Urinary bladder (tissue), 3 donors: ENCODE measurements at regions not wholly inside any gene's neighbourhood (a gene's known extent, or its start where the extent isn't known, plus 50 kb on each side); places are given as distances from the start of the nearest gene placed in this dataset.

Experiments used
- DNase-seq: peaks from one replicate; pipeline ENCODE4 v3.0.0-alpha.2; 2015; ENCODE audit errors: extremely low spot score
- H3K27ac ChIP-seq: one replicate; pipeline ENCODE4 v1.5.1; 2013; ENCODE audit warnings: low read depth, mild to moderate bottlenecking, moderate library complexity
- H3K36me3 ChIP-seq: one replicate; pipeline ENCODE4 v1.6.1; 2013; ENCODE audit warnings: mild to moderate bottlenecking, moderate library complexity; ENCODE audit not compliant: insufficient read depth
- H3K4me1 ChIP-seq: one replicate; pipeline ENCODE4 v1.6.1; 2013; ENCODE audit warnings: mild to moderate bottlenecking, moderate library complexity; ENCODE audit not compliant: insufficient read depth
- H3K4me3 ChIP-seq: one replicate; pipeline ENCODE4 v1.5.1; 2013; ENCODE audit warnings: low read depth, low read length
- WGBS: extraction: QIAGEN DNeasy Blood & Tissue Kit; methylation state at CpG from one replicate; pipeline ENCODE4 v1.1.7; 2013; 5-methylcytosine and 5-hydroxymethylcytosine counted together
- donor health status: healthy with polysubstance abuse.
- donor health status: healthy.

GRCh38 chr7:17474724-17475344, 176.4 kb downstream of the AHR start:
- 92% methylated on average over 13 of the region's 13 CpGs for WGBS
- peaks cover 1% of the 10 kb centered on the region for H3K36me3 ChIP-seq
- no peak for DNase-seq
- H3K4me3 ChIP-seq: no peak overlapping the region
- H3K27ac ChIP-seq: no peak overlapping the region
- peaks cover 2% of the 10 kb centered on the region for H3K4me1 ChIP-seq

DNA sequence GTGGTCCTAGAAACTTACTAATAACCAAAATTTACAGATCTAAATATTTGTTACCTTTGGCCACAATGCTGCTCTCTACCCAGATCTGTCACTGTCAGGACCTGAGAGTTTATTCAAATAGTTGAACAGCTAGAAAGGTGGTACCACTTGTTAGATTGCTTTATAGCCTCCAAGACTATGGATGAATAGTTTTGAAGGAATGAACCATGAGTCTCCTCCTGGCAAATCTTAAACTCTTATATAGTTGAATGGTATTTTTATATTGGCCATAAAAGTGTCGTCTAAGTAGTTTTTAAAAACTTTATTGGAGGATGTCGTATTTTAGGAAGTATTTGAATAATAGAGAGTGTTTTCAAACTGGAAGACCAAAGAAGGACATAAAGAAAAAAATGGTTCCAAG, 178.7 kb downstream of the AHR start:
- Histone ChIP-seq H3K27ac (no peak overlapping the region), H3K36me3 (peaks cover 2% of the 10 kb centered on the region), H3K4me3 (no peak overlapping the region), H3K4me1 (peaks cover 2% of the 10 kb centered on the region)
- no peak for DNase-seq
- 42% methylated on average over 2 of the region's 2 CpGs for WGBS

DNA sequence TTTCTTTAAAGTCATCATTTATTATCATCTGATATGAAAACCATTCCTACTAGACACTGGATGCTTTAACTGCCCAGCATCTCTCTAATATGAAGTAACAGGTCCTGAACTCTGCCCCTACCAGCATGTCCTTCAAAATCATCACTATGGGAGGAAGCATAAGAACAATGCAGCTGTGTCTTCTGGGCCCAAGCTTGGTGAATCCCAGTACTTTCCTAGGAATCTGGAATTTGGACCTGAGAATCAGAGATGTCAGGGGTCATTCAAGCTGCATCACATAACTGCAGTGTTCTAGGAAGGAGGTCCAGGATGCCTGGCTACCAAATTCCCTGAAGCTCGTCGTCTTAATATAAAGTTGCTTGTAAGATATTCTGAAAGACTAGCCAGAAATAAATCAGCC, 182.7 kb downstream of the AHR start:
- no peak overlapping the region for H3K4me3 ChIP-seq
- DNase-seq: no peak
- H3K36me3 ChIP-seq: peaks cover 4% of the 10 kb centered on the region
- no peak overlapping the region for H3K27ac ChIP-seq
- H3K4me1 ChIP-seq: peaks cover 2% of the 10 kb centered on the region
- 80% methylated on average over 2 of the region's 2 CpGs for WGBS

DNA sequence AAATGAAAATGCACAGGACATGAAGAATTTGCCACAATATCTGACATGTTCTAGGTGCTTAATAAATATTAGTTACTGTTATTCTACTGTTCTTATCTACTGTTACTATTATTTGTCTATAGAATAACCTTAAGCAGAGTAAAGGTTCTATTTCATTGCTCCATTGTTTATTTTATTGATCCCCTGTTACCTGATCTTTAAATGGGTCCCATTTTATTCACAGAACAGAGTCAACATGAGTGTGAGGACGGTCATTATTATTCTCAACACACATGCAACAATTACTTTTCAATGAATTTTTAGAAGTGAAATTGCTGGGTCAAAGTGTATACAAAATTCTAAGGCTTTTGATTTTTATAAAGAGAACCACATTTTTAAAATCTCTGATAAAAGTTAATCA, 186.9 kb downstream of the AHR start:
- no peaks in the 10 kb centered on the region for H3K4me1 ChIP-seq
- no peak overlapping the region for H3K4me3 ChIP-seq
- WGBS: 95% methylated on average over 1 of the region's 1 CpG
- peaks cover 2% of the 10 kb centered on the region for H3K36me3 ChIP-seq
- no peak overlapping the region for H3K27ac ChIP-seq
- DNase-seq: no peak

DNA sequence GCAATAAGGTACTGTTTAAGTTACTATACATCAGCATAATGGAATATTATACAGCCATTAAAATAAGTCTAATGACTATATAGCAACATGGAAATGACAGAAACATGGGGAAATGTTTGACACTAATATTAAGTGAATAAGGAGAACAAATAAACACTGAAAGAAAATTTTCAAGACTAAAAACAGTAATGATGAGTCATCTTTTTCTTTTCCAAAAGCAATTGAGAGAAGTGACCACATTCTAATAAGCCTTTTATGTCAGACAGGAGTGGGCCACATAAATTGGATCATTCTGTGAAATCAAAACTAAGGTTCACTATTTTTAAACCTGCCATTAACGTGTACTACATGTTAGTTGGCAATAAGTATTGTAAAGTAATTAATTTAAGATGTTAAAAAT, 187.5 kb downstream of the AHR start:
- WGBS: 89% methylated on average over 1 of the region's 1 CpG

GRCh38 chr7:17486835-17487234, 188.4 kb downstream of the AHR start:
- DNase-seq: no peak
- Histone ChIP-seq H3K36me3 (peaks cover 2% of the 10 kb centered on the region), H3K4me3 (no peak overlapping the region), H3K4me1 (no peaks in the 10 kb centered on the region), H3K27ac (no peak overlapping the region)
- WGBS: 98% methylated on average over 2 of the region's 2 CpGs

More for the DNA sequence above, 187.5 kb downstream of the AHR start:
- H3K4me3 ChIP-seq: no peak overlapping the region
- H3K4me1 ChIP-seq: no peaks in the 10 kb centered on the region
- H3K36me3 ChIP-seq: peaks cover 2% of the 10 kb centered on the region
- no peak for DNase-seq
- no peak overlapping the region for H3K27ac ChIP-seq

DNA sequence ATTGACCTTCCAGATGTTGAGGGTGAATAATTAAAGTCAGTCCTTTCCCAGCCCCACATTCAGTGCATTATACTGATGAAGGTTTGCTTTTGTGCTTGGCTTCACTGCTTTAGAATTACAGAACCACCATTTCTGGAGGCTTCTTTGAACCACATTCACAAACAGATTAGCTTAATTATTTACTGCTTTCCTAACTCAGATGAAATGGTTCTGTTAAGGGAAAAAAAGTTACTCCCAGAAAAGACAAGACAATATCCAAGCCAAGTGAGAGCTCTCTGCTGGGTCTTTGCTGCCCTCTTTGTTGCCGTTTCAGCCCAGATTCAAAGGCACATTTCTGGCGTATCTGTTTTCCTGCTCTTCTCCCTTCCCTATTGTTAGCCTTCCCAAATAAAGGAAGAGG, 188.9 kb downstream of the AHR start:
- no peak for DNase-seq
- 93% methylated on average over 2 of the region's 2 CpGs for WGBS
- H3K4me3 ChIP-seq: no peak overlapping the region
- H3K36me3 ChIP-seq: peaks cover 2% of the 10 kb centered on the region
- H3K27ac ChIP-seq: no peak overlapping the region
- H3K4me1 ChIP-seq: no peaks in the 10 kb centered on the region

GRCh38 chr7:17488829-17489228, 190.4 kb downstream of the AHR start:
- WGBS: 65% methylated on average over 1 of the region's 1 CpG
- no peaks in the 10 kb centered on the region for H3K4me1 ChIP-seq
- H3K36me3 ChIP-seq: peaks cover under 1% of the 10 kb centered on the region
- H3K27ac ChIP-seq: peak overlapping the region; percentile 50
- DNase-seq: no peak
- no peak overlapping the region for H3K4me3 ChIP-seq

DNA sequence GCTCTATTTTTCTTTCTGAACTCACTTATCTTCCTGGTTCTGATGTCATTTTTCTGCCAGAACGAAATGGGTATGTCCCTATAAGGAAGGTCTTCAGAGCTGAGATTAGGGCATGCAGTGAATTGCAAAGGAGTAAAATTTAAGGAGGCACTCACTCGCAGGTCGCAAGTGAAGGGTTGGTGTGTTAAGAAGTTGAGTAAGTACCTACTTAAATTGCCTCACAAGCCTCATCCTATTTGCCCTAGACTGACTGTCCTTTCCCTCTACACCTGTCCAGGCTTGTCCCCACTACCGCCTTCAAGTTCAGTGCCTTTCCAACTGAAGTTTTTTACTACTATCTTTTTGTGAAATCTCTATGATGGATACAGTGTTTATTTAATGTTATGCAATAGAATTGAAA, 191.5 kb downstream of the AHR start:
- 76% methylated on average over 4 of the region's 4 CpGs for WGBS
- Histone ChIP-seq H3K36me3 (no peaks in the 10 kb centered on the region), H3K4me3 (no peak overlapping the region), H3K27ac (no peak overlapping the region), H3K4me1 (no peaks in the 10 kb centered on the region)
- peak; percentile 73 for DNase-seq

- WGBS: 75% methylated on average over 5 of the region's 5 CpGs
- no peak for DNase-seq
- H3K4me1 ChIP-seq: no peaks in the 10 kb centered on the region
- H3K4me3 ChIP-seq: no peak overlapping the region
- H3K36me3 ChIP-seq: no peaks in the 10 kb centered on the region
- H3K27ac ChIP-seq: no peak overlapping the region
These were observed 192.4 kb downstream of the AHR start for GRCh38 chr7:17490825-17491224.

GRCh38 chr7:17492437-17492836, 194.0 kb downstream of the AHR start:
- 88% methylated on average over 4 of the region's 4 CpGs for WGBS
- no peaks in the 10 kb centered on the region for H3K36me3 ChIP-seq

DNA sequence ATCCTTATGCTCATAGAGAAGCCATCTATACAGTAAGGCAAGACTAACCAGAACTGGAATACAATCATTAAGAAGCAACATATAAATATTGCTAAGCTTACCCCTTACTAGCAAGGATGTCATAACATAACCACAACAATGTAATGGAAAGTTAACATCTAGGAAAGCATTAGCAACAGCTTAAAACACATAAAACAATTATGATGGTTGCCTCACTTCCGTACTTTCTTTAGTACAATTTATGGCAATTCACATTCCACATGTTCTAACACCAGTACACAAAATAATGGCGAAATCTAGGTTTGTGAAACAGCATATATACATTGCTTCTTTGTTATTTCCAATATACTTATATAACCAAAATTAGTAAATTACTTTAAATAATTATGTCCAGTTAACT, 195.0 kb downstream of the AHR start:
- WGBS: 88% methylated on average over 2 of the region's 2 CpGs
- no peaks in the 10 kb centered on the region for H3K4me1 ChIP-seq
- H3K4me3 ChIP-seq: no peak overlapping the region

More at GRCh38 chr7:17492437-17492836, 194.0 kb downstream of the AHR start:
- Histone ChIP-seq H3K4me3 (no peak overlapping the region), H3K27ac (no peak overlapping the region), H3K4me1 (no peaks in the 10 kb centered on the region)
- no peak for DNase-seq

GRCh38 chr7:17495655-17496394, 197.4 kb downstream of the AHR start:
- WGBS: 73% methylated on average over 2 of the region's 2 CpGs
- Histone ChIP-seq H3K36me3 (no peaks in the 10 kb centered on the region), H3K4me3 (no peak overlapping the region), H3K4me1 (no peaks in the 10 kb centered on the region), H3K27ac (peak overlapping the region; percentile 50)
- DNase-seq: no peak

More for the DNA sequence above, 195.0 kb downstream of the AHR start:
- Histone ChIP-seq H3K36me3 (no peaks in the 10 kb centered on the region), H3K27ac (no peak overlapping the region)
- DNase-seq: no peak

DNA sequence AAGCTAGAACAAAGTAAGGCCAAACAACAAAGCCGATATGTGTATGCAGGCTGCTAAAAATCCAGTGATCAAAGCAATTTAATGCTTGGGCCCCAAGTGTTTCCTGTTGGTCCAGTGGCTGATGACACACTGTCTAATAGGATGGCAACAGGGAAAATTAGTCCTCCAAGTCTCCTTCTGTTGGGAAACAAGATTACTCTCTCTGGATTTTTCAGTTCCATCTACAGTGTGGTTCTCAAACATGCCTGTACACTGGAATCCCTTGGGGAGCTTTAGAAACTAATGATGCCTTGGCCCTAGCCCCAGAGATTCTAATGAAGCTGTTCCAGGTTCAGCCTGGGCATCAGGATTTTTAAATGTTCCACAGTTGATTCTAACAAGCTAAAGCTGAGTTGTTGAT, 198.7 kb downstream of the AHR start:
- Histone ChIP-seq H3K27ac (peak overlapping the region; percentile 56), H3K4me1 (no peaks in the 10 kb centered on the region), H3K4me3 (no peak overlapping the region), H3K36me3 (no peaks in the 10 kb centered on the region)
- no peak for DNase-seq
- 97% methylated on average over 1 of the region's 1 CpG for WGBS
